ENCODE measurements at regions not wholly inside any gene's neighbourhood (a gene's known extent, or its start where the extent isn't known, plus 50 kb on each side); places are given as distances from the start of the nearest gene placed in this dataset.

GRCh38 chr2:128409326-128410034 lies 90.8 kb upstream of the HS6ST1 start:
- WGBS (ENCODE audit: insufficient coverage, low coverage, missing lambda C conversion rate): 1% methylated on average over 8 of the region's 9 CpGs
- Histone ChIP-seq H3K9me3 (replicated peaks; ENCODE audit: control insufficient read depth, insufficient read depth, low read depth, low read length) (no peaks in the 10 kb centered on the region), H3K4me2 (ENCODE audit: insufficient read depth, low read length) (no peak overlapping the region), H3K9me1 (ENCODE audit: control insufficient read depth, insufficient read depth, low read length) (peaks cover 2% of the 10 kb centered on the region), H2AFZ (ENCODE audit: low read depth, low read length) (no peak overlapping the region), H3K4me3 (no peak overlapping the region), H3K4me1 (replicated peaks in 1 of 2; ENCODE audit: control insufficient read depth in 2 of 2, insufficient read depth in 2 of 2, low read length in 2 of 2) (no peaks in the 10 kb centered on the region; a peak in 2 of 5 replicates), H3K36me3 (ENCODE audit: control insufficient read depth, insufficient read depth, low read length) (no peaks in the 10 kb centered on the region), H4K20me1 (replicated peaks; ENCODE audit: control insufficient read depth, insufficient read depth, low read length) (no peaks in the 10 kb centered on the region; the same call in 1 of the 2 replicates), H3K27me3 (ENCODE audit: control insufficient read depth in 2 of 2, insufficient read depth in 2 of 2, low read length in 2 of 2) (peaks cover 3 to 71% of the 10 kb centered on the region in 2 experiments; a peak in 4 of 5 replicates), H3K9ac (ENCODE audit: insufficient read depth in 1 of 2, low read depth in 2 of 2, low read length in 2 of 2) (no peak overlapping the region), H3K27ac (ENCODE audit: extremely low read depth, low read depth, low read length) (no peak overlapping the region), H3K79me2 (ENCODE audit: control insufficient read depth, insufficient read depth, low read length) (no peaks in the 10 kb centered on the region)
- intact Hi-C loops (cut with micrococcal nuclease) (loop anchor here (10.0 kb wide), 1 partner anchor 235 kb away; no protein-coding TSS in a partner anchor), in situ Hi-C loops (cut with MboI) (no loop called here)
- no peak for FAIRE-seq
- ChIA-PET CTCF (ENCODE audit: low intra/inter-chr PET ratio) (no interaction called here), POLR2A (no interaction called here)
- DNase-seq (ENCODE audit: extremely low read depth in 1 of 4, low spot score in 3 of 4): no peak
- no peak for ATAC-seq
- no TSS peak for BruUV-seq (replicated peaks)
- TF ChIP-seq ZMIZ1 (IDR thresholded peaks at IDR 0.05; ENCODE audit: low read depth in 2 of 2, low read length in 2 of 2) (no peak), TSHZ1 (CRISPR knock-in tag; IDR thresholded peaks at IDR 0.05) (no peak), CREBBP (IDR thresholded peaks at IDR 0.05; ENCODE audit: low read depth, low read length) (no peak), HMGXB4 (CRISPR knock-in tag; IDR thresholded peaks at IDR 0.05) (no peak), GATAD2A (IDR thresholded peaks at IDR 0.05) (no peak), ZNF121 (CRISPR knock-in tag; conservative IDR thresholded peaks at IDR 0.05) (no peak), ZNF24 (IDR thresholded peaks at IDR 0.05) (no peak), PRDM10 (IDR thresholded peaks at IDR 0.05; ENCODE audit: partially characterized antibody) (no peak), MTA2 (IDR thresholded peaks at IDR 0.05; ENCODE audit: low read depth) (no peak)
